ENCODE measurements at regions not wholly inside any gene's neighbourhood (a gene's known extent, or its start where the extent isn't known, plus 50 kb on each side); places are given as distances from the start of the nearest gene placed in this dataset.
A peak's percentile ranks its signal among the peaks of the same experiment; 100 is the strongest.
"Not testable (repeated sequence)": the region's sequence is repeated elsewhere in the genome, so short reads cannot be mapped to it uniquely, and the experiment has no call there.

- DNase-seq (ENCODE audit: low read depth): no peak
These were observed 150.1 kb downstream of the NAA11 start for GRCh38 chr4:79175716-79176115.

DNA sequence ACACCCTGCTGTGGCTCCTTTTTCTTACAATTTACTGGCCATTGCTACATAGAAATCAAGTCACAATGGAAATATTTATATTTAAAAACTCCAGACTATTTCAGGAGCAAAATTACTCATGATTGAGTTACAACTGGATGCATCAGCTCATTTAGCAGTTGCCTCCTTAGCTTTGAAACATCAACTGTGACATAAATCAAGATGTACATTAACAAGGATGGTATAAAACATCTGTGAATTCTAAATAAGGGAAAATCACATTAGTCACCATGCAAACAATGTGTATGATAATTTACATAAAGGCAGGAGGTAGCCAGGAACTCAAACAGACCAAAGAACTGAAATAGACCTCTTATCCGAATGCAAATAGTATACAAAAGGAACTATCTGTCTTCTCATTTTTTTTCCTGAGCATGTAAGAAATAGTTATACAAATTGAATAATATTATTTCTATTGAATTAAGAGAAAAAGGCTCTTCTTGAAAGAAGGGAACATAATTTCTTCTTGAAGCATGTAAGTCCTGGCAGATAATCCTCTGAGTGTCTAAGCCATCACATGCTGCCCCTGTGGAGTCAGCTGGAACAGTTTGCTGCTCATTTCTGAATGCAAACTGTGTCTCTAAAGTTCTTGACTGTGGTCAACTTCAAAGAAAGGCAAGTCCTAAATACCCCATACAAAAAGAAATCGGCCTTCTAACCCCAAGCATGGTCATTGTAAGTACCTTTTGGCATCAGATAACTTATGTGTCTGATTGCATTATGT is 151.2 kb downstream of the NAA11 start:
- no peak for DNase-seq (ENCODE audit: low read depth)

DNA sequence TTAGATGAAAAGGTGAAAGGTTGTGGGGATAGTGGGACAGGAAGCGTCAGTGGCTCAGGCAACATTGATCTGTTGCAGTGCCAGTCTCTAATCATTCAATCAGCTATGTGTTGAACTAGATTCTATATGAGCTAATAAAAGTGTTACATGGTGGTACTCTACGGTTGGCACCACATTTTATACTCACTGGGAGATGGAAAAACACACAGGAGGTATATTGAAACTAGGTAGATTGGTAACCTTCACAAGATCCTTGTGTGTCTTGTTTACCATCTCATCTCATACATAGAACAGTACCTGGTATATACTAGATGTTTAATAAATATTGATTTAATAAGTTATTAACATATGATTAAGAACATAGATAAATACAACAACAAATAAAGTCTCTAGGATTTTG is 152.7 kb downstream of the NAA11 start:
- no peak for DNase-seq (ENCODE audit: low read depth)

DNA sequence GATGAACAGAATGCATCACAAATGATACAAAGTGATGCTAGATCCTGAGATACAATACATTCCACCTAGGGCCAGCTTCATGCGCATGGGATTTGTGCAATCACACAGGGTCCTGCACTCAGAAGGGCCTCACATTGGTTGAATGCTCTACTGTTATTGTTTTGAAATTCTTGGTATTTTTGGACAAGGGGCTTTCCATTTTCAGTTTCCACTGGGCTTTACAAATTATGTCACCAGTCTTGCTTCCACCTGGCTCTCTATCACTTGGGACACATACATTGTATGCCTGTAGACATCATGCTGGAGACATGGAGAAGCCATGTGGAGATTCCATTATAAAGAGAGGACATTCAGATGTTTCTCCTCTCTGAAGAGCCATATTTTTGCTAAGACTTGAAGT is 155.8 kb downstream of the NAA11 start:
- no peak for DNase-seq (ENCODE audit: low read depth)

- DNase-seq (ENCODE audit: low read depth): no peak
These were observed 160.8 kb downstream of the NAA11 start for GRCh38 chr4:79164907-79165610.

DNA sequence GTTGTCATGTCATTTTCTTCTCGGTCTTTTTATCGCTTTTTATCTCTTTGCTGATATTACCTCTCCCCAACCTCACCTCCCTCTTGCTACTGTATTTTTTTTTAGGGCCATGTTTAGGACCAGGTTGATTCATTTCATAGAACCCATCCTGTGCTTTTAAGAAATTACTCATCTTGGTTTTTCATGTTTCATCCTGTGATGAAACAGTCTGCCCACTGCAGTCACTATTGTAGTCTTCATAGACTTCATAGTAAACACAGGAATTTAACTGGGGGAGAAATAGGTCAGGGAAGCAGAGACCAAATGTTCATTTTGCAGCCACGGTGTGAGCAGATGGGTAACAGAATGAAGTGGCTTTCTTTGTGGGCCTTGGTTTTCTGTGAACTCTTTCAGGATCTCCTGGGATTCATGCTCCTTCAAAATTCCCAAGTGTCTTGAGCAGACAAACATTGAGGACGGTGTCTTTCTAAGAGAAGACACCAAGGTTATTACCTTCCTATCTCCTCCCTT is 161.8 kb downstream of the NAA11 start:
- no peak for DNase-seq (ENCODE audit: low read depth)

GRCh38 chr4:79160962-79161361 is 164.9 kb downstream of the NAA11 start:
- DNase-seq (ENCODE audit: low read depth): no peak

DNA sequence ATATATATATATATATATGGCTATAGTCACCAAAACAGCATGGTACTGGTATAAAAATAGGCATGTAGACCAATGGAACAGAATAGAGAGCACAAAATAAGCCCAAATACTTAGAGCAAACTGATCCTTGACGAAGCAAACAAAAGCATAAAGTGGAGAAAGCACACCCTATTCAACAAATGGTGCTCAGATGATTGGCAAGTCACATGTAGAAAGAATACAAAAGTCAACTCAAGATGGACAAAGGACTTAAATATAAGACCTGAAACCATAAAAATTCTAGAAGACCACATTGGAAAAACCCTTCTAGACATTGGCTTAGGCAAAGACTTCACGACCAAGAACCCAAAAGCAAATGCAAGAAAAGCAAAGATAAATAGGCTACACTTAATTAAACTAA is 167.2 kb downstream of the NAA11 start:
- not testable (repeated sequence) for DNase-seq (ENCODE audit: low read depth)

DNA sequence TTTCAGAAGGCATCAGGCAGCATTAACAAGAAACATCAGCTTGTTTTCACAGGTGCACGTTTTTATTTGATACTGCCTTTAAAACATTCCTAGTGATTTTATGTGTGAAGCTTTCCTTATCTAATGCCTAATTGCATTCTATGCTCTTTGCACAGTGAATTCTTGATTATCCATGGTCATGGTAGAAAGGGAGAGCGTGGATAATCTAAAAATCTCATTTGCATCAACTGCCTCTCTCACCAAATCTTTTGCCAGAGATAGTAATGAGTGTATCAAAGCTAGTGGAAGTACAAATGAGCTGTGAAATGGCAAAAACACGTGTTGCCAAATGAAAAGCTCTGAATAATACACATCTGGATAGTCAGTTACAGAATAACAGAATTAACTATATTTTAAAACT is 170.5 kb downstream of the NAA11 start:
- no peak for DNase-seq (ENCODE audit: low read depth)

DNA sequence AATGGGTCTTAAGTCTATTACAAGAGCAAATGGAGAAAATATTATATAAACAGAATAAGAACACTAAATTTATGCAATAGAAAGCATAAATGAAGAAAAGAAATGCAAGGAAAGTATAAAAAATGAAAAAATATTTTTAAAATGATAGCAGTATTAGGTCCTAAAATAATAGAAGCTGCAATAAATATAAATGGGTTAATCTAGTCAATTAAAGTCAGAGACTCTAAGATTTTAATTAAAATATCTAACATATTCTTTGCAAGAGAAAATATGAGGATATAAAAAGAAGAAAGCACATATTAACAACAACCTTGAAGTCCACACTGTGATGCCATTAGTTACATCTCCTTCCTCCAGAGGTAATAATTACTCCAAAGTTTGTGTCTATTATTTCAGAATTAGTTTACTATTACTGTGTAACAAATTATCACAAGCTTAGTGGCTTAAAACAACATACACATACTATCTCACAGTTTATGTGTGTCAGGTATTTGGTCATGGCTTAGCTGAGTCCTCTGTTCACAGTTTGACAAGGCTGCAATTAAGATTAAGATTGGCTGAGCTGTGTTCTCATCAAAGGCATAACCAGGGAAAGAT is 174.9 kb downstream of the NAA11 start:
- no peak for DNase-seq (ENCODE audit: low read depth)

DNA sequence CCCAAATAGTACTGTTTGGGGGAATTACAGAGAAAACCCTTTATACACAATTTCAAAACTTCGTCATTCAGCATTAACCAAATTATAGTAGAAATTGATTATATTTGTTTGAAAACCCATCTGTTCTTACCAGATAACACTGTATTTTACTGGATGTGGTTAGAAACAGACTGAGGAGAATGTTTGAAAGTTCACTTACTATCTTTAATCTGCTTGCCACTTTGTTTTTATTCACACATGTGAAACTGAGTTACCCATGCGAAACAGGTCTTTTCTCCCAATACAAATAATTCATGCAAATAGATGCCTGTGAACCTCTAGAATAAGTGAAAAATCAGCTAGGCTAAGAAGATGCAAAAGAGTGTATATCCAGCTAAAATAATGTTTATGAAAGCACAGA is 177.5 kb downstream of the NAA11 start:
- no peak for DNase-seq (ENCODE audit: low read depth)

DNA sequence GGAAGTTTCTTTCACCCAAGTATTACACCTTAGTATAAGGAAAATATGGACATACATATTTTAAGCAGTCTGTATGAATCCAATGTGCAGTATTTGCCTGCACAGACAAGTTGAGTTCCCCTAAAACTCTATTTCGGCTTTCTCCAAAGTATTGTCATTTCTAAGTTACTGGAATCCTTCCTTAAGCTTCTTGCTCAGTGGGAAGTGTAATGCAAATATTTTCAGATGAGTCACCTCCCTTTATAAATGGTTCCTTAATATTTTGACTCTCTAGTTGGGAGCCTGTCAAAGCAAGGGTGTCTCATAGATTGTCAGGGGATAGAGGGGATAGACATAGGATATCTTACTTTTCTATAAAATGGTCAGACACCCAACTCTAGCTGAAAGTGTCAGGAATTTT is 178.6 kb downstream of the NAA11 start:
- no peak for DNase-seq (ENCODE audit: low read depth)

GRCh38 chr4:79141530-79141929 is 184.3 kb downstream of the NAA11 start:
- DNase-seq (ENCODE audit: low read depth): peak; percentile 8

- DNase-seq (ENCODE audit: low read depth): no peak
These were observed 191.1 kb downstream of the NAA11 start for GRCh38 chr4:79134767-79135166.

- no peak for DNase-seq (ENCODE audit: low read depth)
These were observed 193.0 kb downstream of the NAA11 start for GRCh38 chr4:79132826-79133225.

- DNase-seq (ENCODE audit: low read depth): no peak
These were observed 182.7 kb upstream of the PAQR3 start for GRCh38 chr4:79121875-79122358.

DNA sequence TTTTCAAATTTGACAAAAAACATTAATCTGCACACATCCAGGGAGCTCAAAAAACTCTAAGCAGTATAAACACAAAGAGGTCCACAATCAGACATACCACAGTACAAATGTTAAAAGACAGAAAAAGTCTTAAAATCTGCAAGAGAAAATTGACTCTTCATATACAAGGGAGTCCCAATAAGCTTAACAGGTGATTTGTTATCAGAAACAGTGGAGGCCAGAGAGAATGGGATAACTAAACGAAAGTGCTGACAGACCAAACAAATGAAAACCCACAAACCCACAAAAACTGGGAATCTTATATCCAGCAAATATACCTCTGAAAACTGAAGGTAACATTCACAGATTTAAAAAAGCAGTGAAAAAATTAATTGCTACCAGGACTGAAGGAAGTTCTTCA is 182.0 kb upstream of the PAQR3 start:
- DNase-seq (ENCODE audit: low read depth): no peak

GRCh38 chr4:79117051-79117450 is 177.8 kb upstream of the PAQR3 start:
- not testable (repeated sequence) for DNase-seq (ENCODE audit: low read depth)

DNA sequence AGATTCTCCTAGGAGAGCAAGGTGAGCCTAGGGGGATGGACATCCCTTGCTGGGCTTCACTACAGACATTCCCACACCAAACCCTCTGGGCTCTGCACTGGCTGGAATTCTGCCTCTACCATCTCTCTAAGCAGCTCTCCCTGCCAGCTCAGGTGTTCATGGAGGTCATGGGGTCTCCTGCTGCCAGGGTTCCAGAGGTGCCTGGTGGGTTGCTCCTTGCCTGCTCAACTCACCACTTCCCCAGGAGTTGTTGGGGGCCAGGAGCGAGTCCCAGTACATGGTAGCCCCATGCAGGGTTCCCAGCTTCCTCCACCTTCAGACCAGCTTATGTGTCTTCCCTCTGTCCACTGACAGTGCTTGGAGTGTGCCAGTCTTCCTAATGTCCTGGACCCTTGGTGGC is 167.8 kb upstream of the PAQR3 start:
- no peak for DNase-seq (ENCODE audit: low read depth)

DNA sequence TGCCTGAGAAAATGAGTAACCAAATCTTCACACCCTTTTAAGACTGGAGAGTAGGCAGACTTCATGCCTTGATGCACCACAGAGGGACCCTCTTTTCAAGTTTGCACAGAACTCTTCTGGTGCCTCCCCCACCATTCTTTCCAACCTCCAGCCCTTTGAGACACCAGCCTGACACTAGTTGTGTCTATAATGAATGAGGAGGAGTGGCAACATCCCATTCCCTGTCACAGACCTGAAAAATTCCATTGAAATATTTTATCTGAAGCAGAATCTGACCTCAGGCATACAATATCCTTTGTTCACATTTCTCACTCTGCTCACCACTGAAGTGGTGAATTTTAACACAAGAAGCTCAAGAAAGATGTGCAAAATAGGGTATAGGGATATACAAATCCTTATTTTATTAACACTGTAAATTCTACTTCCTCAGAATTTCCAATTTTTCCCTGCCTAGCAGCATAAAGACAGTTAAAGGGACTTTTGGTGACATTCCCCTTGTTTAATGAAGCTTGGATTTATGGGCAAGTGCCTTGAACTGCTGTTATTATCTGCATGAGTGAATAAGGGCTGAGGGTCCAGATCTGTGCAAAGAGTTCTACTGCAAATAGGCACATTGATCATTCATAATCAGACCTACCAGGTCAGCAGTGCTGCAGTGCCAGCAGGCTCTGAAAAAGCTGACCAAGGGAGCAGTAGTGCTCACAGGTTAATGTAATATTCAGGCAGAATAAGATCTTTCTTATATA is 149.9 kb upstream of the PAQR3 start:
- no peak for DNase-seq (ENCODE audit: low read depth)

DNA sequence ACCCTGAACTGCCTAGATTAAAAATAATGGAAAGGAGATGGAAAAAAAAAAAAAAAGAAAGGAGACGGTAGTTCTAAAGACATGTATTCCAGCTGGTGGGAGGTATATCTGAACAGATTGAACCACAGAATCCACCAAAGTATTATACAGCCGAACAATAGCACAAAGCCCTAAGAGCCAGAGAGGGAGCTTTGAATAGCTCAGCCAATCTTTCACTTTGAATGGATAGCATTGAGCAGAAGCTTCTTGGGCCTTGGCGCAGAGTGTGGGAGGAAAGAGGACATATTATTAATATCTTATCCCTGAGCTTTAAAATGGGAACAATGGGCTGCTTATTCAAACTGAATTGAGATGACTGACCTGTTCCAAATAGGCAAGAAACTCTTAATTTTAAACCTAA is 147.8 kb upstream of the PAQR3 start:
- DNase-seq (ENCODE audit: low read depth): no peak

- DNase-seq (ENCODE audit: low read depth): no peak
These were observed 144.3 kb upstream of the PAQR3 start for GRCh38 chr4:79083406-79084010.
